Stimulated activated CD4-positive, alpha-beta T cell treated with anti-CD3 and anti-CD28 coated beads, Interleukin-1b, Interleukin-23, amount 100 ng/mL, for 1 hour (primary cell): ENCODE measurements at regions not wholly inside any gene's neighbourhood (a gene's known extent, or its start where the extent isn't known, plus 50 kb on each side); places are given as distances from the start of the nearest gene placed in this dataset.

ENCODE experiments used
- DNase-seq, 2 donors: peaks; one replicate each; pipeline ENCODE4 v3.0.0-alpha.2; 2020; ENCODE audit warnings: low read depth in 2 of 2

- no peak for DNase-seq
Observed at GRCh38 chr6:133631421-133631820, 257.5 kb upstream of the TCF21 start.

DNA sequence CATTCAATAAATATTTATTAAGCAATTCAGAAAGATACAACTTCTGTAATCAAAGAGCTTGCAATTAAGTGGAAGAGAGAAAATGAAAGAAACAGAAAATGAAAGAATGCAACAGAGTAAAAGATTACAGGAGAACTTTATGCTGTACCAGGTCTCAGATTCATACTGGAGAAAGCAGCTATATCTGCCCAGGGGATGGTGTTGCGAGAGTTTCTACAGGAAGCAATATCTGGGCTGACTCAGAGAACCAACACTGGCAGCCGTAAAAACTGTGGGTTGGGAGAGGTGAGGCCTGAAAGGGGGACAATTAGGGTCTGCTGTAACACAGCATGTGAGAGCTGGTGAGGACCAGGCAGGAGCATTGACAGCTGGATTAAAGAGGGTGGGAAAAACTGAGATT lies 256.7 kb upstream of the TCF21 start:
- no peak for DNase-seq

- DNase-seq: no peak
Observed at GRCh38 chr6:133632906-133633305, 256.0 kb upstream of the TCF21 start.

GRCh38 chr6:133634474-133634873 lies 254.4 kb upstream of the TCF21 start:
- DNase-seq: no peak

- DNase-seq: no peak
Observed at GRCh38 chr6:133635447-133635846, 253.5 kb upstream of the TCF21 start.

DNA sequence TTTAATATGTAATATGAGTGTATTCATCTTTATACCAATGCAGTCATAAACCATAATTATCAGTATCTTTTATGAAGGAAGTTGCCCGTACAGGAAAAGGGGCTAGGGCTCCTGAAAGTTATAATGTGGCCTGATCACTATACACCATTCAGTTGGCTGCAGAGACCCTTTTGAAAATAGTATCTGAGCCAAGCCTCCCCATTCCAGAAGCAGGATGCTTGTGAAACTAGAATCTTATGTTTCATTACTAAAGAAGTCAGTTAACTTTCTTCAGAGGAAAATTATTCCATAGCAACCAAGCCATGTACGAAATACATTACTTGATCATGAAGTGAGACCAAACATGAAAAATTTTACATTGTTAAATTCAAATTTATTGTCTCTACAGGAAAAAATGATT lies 251.5 kb upstream of the TCF21 start:
- no peak for DNase-seq

- no peak for DNase-seq
Observed at GRCh38 chr6:133637874-133638273, 251.0 kb upstream of the TCF21 start.

DNA sequence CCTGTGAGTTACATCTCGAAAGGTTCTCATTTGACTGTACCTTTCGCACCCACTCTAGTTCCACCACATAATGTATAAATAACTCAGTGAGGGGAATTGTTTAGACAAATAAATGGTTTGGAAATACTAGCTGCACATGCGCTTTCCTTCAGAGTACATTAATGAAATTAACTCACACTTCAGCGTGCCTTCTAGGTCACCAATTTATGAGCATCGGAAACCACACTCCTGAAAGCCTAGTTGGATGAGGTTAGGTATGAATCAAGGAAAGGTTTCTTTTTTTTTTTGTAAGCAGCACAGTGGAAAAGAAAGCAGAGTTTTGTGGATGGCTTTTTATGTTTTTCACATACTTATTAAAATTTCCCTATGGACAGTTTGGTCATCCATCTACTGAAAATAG lies 247.8 kb upstream of the TCF21 start:
- no peak for DNase-seq

DNA sequence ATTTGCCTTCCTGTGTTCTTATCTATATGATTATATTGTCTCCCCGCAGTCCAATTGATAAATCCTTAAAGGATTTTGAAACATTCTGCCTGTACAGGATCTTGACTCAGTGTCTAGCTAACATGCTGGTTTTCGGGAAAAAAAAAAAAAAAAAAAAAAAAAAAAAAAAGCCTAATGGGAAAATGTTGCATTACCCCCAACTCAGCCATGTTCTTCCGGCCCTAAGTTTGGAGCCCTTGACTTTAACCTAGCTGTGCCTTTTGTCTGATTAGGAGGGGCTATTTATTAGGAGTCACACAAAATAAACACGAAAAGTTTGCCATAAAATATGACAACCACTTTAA lies 244.4 kb upstream of the TCF21 start:
- no peak for DNase-seq

DNA sequence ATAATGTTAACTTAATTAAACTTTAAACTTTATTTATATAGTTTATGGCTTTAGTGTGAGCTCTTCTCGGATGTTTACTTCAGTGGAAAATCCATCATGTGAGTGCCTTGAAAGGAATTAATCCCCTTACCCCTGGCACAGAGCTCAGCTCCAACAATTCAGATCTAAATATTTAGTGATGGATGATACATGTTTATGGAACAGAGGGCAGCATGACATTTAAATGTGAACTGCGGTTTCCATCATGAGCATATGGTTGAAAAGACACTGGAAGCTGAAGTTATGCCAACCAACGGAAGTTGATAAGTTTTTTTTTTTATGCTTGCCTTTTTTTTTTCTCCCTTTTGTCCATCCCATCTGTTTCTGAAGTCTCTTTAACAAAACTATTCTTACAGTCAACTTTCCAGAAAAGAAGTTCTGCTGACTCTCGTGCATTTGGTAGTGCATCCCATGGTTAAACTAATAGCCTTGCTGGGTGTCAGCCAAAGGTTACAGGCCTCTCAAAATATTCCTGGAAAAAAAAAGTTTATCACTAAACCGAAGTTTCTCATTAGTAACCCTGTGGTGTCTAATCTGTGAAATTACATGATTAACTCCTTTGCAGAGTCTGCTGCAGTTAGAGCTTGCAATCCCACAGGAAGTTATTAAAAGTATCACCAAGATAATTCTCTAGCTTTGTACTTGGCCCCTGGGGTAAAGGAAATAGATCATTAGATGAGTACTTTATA lies 243.9 kb upstream of the TCF21 start:
- no peak for DNase-seq

- no peak for DNase-seq
Observed at GRCh38 chr6:133645966-133646740, 242.8 kb upstream of the TCF21 start.

DNA sequence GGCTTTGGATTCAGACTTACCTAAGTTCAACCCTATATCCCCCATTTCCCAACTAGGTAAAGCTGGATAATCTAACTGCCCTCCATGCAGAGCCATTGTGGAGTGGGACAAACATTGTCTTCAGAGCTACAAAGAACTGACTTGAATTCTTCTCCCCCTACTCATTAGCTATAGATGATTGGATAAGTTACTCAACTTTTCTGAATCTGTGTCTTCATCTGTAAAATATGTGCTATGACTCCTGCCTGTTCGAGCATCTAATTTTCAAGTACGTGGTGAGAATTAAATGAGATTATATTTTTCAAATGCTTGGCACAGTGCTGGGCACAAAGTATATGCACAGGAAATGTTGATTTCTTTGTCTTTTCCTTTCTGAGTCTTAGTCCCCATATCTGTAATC lies 240.3 kb upstream of the TCF21 start:
- no peak for DNase-seq

GRCh38 chr6:133671376-133671775 lies 217.5 kb upstream of the TCF21 start:
- no peak for DNase-seq

DNA sequence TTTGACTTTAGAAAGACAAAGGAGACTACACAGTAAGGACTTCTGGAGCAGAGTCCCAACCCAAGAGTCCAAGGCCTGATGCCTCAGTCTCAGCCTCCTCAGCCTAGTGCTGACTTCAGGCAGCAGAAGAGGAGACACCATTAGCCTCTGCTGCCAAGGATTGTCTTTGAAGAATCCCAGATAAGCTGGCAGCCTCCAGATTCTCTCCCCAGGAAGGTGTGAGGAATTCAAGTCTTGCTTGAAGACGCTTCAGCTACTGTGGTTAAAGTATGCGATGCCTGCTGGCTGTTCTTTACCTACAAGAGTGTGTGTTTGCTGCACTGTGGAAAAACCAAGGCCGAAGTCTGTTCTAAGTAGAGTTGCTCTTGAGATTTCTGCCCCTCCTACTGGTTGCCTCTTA lies 215.9 kb upstream of the TCF21 start:
- DNase-seq: no peak

DNA sequence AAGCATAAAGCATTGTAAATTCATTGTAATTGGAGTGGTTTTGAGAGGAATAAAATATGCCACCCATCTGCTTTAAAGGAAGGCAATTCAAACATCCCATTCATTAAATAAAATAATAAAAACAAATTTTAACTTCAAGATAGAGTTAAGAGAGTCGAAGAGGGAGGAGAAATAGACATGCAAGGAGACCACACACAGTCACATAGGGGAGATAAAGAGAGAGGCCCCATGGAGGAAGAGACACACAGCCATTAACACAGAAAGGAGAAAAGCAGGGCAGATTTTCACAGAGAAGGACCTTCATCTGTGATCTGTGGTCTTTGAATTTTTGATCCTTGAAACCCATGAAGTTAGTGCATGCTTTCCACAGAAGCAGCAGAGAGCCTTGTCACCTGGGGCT lies 214.3 kb upstream of the TCF21 start:
- no peak for DNase-seq

DNA sequence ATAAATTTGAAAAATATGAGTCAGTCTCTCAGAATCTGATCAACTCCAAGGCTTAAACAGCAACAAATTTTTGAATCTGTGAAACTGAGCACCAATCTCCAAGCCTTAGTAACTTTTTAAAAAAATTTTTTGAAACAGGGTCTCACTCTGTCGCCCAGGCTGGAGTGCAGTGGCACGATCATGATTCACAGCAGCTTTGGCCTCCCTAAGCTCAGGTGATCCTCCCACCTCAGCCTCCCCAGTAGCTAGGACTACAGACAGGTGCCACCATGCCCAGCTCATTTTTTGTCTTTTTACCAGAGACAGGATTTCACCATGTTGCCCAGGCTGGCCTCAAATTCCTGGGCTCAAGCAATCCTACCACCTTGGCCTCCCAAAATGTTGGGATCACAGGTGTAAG lies 207.9 kb upstream of the TCF21 start:
- DNase-seq: no peak

GRCh38 chr6:133681891-133682290 lies 207.0 kb upstream of the TCF21 start:
- DNase-seq: no peak

GRCh38 chr6:133682506-133683307 lies 206.2 kb upstream of the TCF21 start:
- no peak for DNase-seq

- no peak for DNase-seq
Observed at GRCh38 chr6:133683308-133683580, 205.7 kb upstream of the TCF21 start.

DNA sequence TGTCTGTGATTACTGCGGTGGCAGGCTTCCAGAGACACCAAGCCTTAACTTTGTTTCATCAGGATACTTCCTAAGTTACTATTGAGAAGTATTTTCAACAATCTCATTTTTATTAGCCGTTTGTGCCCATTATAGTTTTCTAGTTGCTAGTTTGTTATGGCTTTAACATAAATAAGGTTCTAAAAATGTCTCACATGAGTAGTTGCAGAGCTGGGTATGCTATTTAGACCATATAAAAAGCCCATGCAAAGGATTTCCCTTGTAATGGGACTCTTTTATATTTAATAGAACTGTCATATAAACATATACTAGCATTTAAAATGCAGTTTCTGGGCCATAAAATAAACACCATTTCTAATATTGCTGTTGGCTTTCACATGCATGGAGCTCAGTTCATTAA lies 205.3 kb upstream of the TCF21 start:
- DNase-seq: no peak

DNA sequence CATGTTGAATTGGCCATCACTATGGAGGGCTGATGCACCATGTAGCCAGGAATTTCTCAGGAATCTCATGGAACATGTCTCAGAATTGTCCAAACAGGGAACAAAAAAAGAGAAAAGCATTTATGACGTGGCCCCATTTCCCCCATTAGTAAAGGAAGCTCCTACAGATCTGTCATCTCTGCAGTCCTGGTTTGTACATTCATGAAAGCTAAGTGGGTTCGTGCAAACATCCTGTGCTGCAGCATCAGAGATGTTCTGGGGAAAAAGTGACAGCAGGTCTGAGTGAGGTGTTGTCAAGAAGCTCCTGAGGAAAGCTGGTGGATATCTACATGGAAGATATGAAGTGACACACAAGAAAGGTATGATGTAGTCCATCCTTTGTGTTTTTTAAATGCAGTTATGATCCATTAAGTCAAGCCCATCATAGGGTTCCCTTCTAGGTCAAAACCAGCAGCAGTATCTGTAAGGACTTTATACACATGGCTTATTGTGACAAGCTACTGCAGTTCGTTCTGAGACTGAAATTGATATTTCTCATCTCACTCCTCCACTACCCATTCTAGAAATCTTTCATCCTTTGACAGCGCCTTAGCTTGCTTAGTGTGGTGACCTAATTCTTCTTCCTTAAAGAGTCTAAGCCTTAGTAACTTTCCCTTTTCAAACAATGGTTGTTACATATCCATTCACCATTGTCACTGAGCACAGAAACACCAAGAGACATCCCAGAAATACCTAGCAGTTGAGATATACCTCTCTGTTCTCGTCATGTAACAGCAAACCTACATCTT lies 200.0 kb upstream of the TCF21 start:
- DNase-seq: no peak

- DNase-seq: no peak
Observed at GRCh38 chr6:133689863-133690262, 199.1 kb upstream of the TCF21 start.
